H1 (cell line): ENCODE measurements at regions not wholly inside any gene's neighbourhood (a gene's known extent, or its start where the extent isn't known, plus 50 kb on each side); places are given as distances from the start of the nearest gene placed in this dataset.

ENCODE experiments used
- CTCF ChIA-PET: fragments of 300-600 bp; sonication (Branson Sonifier 250); formaldehyde crosslinking; loops from one replicate; lab custom pipeline; 2021; ENCODE audit not compliant: partially characterized antibody; lab: Charles Lee
- POLR2A ChIA-PET: fragments of 300-600 bp; sonication (Branson Sonifier 250); formaldehyde crosslinking; loops from one replicate; lab custom pipeline; 2021; ENCODE audit warnings: inconsistent platforms; ENCODE audit not compliant: partially characterized antibody; lab: Charles Lee
- DNase-seq, 2 experiments: peaks; one replicate each; pipeline versions ENCODE4 v3.0.0 to v3.0.0-alpha.2; 2010 to 2022; ENCODE audit warnings: low spot score in 2 of 2, low read depth in 1 of 2, mixed read lengths in 1 of 2
- FAIRE-seq: peaks from 2 replicates; lab custom pipeline; 2011; peaks lifted over from hg19 to GRCh38; lab: Jason Lieb, UNC
- H2AFZ ChIP-seq: 2 replicates; pipeline ENCODE4 v1.8.1; 2012; ENCODE audit warnings: low read length, inconsistent platforms
- H2AK5ac ChIP-seq: 2 replicates; pipeline ENCODE4 v1.6.1; 2013; ENCODE audit warnings: low read depth, low read length
- H2BK120ac ChIP-seq: replicated peaks from 2 replicates; pipeline ENCODE3; 2013; ENCODE audit warnings: low read depth, low read length, inconsistent platforms
- H2BK12ac ChIP-seq: 2 replicates; pipeline ENCODE4 v1.6.1; 2013; ENCODE audit warnings: low read depth, low read length
- H2BK15ac ChIP-seq: 2 replicates; pipeline ENCODE4 v1.6.1; 2013; ENCODE audit warnings: low read length
- H2BK20ac ChIP-seq: 2 replicates; pipeline ENCODE4 v1.6.1; 2013; ENCODE audit warnings: low read length
- H2BK5ac ChIP-seq: 2 replicates; pipeline ENCODE4 v1.6.1; 2013; ENCODE audit warnings: low read depth, low read length
- H3K14ac ChIP-seq: 2 replicates; pipeline ENCODE4 v1.6.1; 2013; ENCODE audit warnings: inconsistent platforms; ENCODE audit not compliant: insufficient read length
- H3K18ac ChIP-seq: 2 replicates; pipeline ENCODE4 v1.6.1; 2013; ENCODE audit warnings: low read length; ENCODE audit errors: extremely low read depth
- H3K23ac ChIP-seq: 2 replicates; pipeline ENCODE4 v1.6.1; 2013; ENCODE audit warnings: inconsistent platforms; ENCODE audit not compliant: insufficient read length
- H3K23me2 ChIP-seq: 2 replicates; pipeline ENCODE4 v1.6.1; 2013; ENCODE audit warnings: low read depth, low read length
- H3K27ac ChIP-seq: 2 replicates; pipeline ENCODE4 v1.6.1; 2011; ENCODE audit warnings: low read depth, low read length, inconsistent platforms
- H3K27me3 ChIP-seq, 4 experiments: replicated peaks in 1 of 4; 1 replicate in 1 of 4; 2 replicates in 3 of 4; pipeline versions ENCODE4 v1.6.1 to v1.8.1; 2011 to 2013; ENCODE audit warnings: low read length in 3 of 4, mild to moderate bottlenecking in 3 of 4, inconsistent platforms in 2 of 4, mixed read lengths in 2 of 4, moderate library complexity in 1 of 4; ENCODE audit not compliant: control insufficient read depth in 3 of 4, insufficient read depth in 3 of 4; ENCODE audit errors: extremely low read depth in 1 of 4
- H3K36me3 ChIP-seq, 4 experiments: 2 replicates each; pipeline versions ENCODE4 v1.6.1 to v1.8.1; 2011 to 2013; ENCODE audit warnings: mild to moderate bottlenecking in 4 of 4, low read length in 3 of 4, moderate library complexity in 2 of 4, control low read depth in 1 of 4, inconsistent platforms in 1 of 4; ENCODE audit not compliant: insufficient read depth in 4 of 4, control insufficient read depth in 2 of 4
- H3K4ac ChIP-seq: replicated peaks from 2 replicates; pipeline ENCODE3; 2013; ENCODE audit warnings: low read length, low read depth, mixed read lengths, inconsistent platforms; ENCODE audit not compliant: insufficient read length
- H3K4me1 ChIP-seq, 4 experiments: replicated peaks in 1 of 4; 1 replicate in 1 of 4; 2 replicates in 3 of 4; pipeline versions ENCODE4 v1.6.1 to v1.8.1; 2011 to 2013; ENCODE audit warnings: low read length in 3 of 4, inconsistent platforms in 2 of 4, mixed read lengths in 1 of 4; ENCODE audit not compliant: insufficient read depth in 4 of 4, control insufficient read depth in 3 of 4
- H3K4me2 ChIP-seq, 2 experiments: 2 replicates each; pipeline versions ENCODE4 v1.6.1 to v1.8.1; 2011 to 2013; ENCODE audit warnings: low read depth in 2 of 2, low read length in 2 of 2, control low read depth in 1 of 2, inconsistent platforms in 1 of 2, mild to moderate bottlenecking in 1 of 2; ENCODE audit not compliant: insufficient read depth in 1 of 2
- H3K4me3 ChIP-seq, 4 experiments: fragments of 200-600, 300-600 bp in 1 of 4; sonication (generic), shearing (Covaris generic), sonication (Bioruptor Twin) in 1 of 4; 2 replicates each; pipeline versions ENCODE4 v1.5.1 to v1.8.1; 2011 to 2016; ENCODE audit warnings: low read length in 4 of 4, low read depth in 3 of 4, control low read depth in 2 of 4, inconsistent platforms in 2 of 4, mild to moderate bottlenecking in 2 of 4, mixed read lengths in 1 of 4, moderate library complexity in 1 of 4; ENCODE audit not compliant: insufficient read depth in 2 of 4; ENCODE audit errors: extremely low read depth in 1 of 4
- H3K56ac ChIP-seq: replicated peaks from 2 replicates; pipeline ENCODE3; 2013; ENCODE audit warnings: low read depth, mild to moderate bottlenecking, mixed read lengths, low read length, inconsistent platforms; ENCODE audit not compliant: insufficient read length
- H3K79me1 ChIP-seq: 2 replicates; pipeline ENCODE4 v1.6.1; 2013; ENCODE audit warnings: low read depth, low read length, control low read depth
- H3K79me2 ChIP-seq, 2 experiments: 2 replicates each; pipeline versions ENCODE4 v1.6.1 to v1.8.1; 2012 to 2013; ENCODE audit warnings: low read length in 2 of 2, mild to moderate bottlenecking in 2 of 2, inconsistent platforms in 1 of 2; ENCODE audit not compliant: insufficient read depth in 2 of 2, control insufficient read depth in 1 of 2
- H3K9ac ChIP-seq, 4 experiments: replicated peaks in 1 of 4; 1 replicate in 1 of 4; 2 replicates in 3 of 4; pipeline versions ENCODE4 v1.6.1 to v1.8.1; 2011 to 2013; ENCODE audit warnings: low read depth in 3 of 4, low read length in 3 of 4, control low read depth in 2 of 4, mild to moderate bottlenecking in 2 of 4, moderate library complexity in 2 of 4, inconsistent platforms in 1 of 4; ENCODE audit errors: extremely low read depth in 1 of 4
- H3K9me3 ChIP-seq, 2 experiments: 2 replicates each; pipeline versions ENCODE4 v1.6.1 to v1.8.1; 2012 to 2013; ENCODE audit warnings: mild to moderate bottlenecking in 2 of 2, moderate library complexity in 2 of 2, control low read depth in 1 of 2, inconsistent platforms in 1 of 2, low read depth in 1 of 2, low read length in 1 of 2, mixed read lengths in 1 of 2; ENCODE audit not compliant: insufficient read depth in 2 of 2
- H4K20me1 ChIP-seq, 2 experiments: replicated peaks in 1 of 2; 2 replicates each; pipeline versions ENCODE3 to v1.8.1; 2011 to 2013; ENCODE audit warnings: inconsistent platforms in 2 of 2, low read length in 2 of 2, mild to moderate bottlenecking in 1 of 2; ENCODE audit not compliant: insufficient read depth in 2 of 2, control insufficient read depth in 1 of 2
- H4K5ac ChIP-seq: 2 replicates; pipeline ENCODE4 v1.6.1; 2013; ENCODE audit warnings: low read length, low read depth, mixed read lengths, inconsistent platforms; ENCODE audit not compliant: insufficient read length
- H4K8ac ChIP-seq: 2 replicates; pipeline ENCODE4 v1.8.0; 2013; ENCODE audit warnings: mild to moderate bottlenecking, moderate library complexity, low read length, inconsistent platforms; ENCODE audit not compliant: insufficient read depth; ENCODE audit errors: extremely low read depth
- H4K91ac ChIP-seq: replicated peaks from 2 replicates; pipeline ENCODE3; 2013; ENCODE audit warnings: low read length, mixed read lengths, inconsistent platforms; ENCODE audit not compliant: insufficient read length
- CHD2 ChIP-seq: IDR thresholded peaks from 2 replicates; pipeline ENCODE4 v1.6.1; 2012; ENCODE audit warnings: low read length, improper control_type of control experiment
- E2F6 ChIP-seq: IDR thresholded peaks from 2 replicates; pipeline ENCODE4 v1.6.1; 2012; ENCODE audit warnings: inconsistent platforms
- EGR1 ChIP-seq: IDR thresholded peaks from 2 replicates; pipeline ENCODE4 v1.6.1; 2011; ENCODE audit warnings: low read depth, low read length, borderline replicate concordance
- GTF2F1 ChIP-seq: IDR thresholded peaks from 2 replicates; pipeline ENCODE4 v1.6.1; 2012; ENCODE audit warnings: low read depth, low read length, improper control_type of control experiment, borderline replicate concordance
- JUND ChIP-seq: IDR thresholded peaks from 2 replicates; pipeline ENCODE4 v1.6.1; 2011; ENCODE audit warnings: mild to moderate bottlenecking, improper control_type of control experiment, low read length
- NRF1 ChIP-seq: IDR thresholded peaks from 2 replicates; pipeline ENCODE4 v1.6.1; 2011; ENCODE audit warnings: mild to moderate bottlenecking, low read depth, low read length, improper control_type of control experiment
- POLR2AphosphoS5 ChIP-seq: IDR thresholded peaks from 2 replicates; pipeline ENCODE4 v1.6.1; 2011; ENCODE audit warnings: low read depth, low read length
- RNF2 ChIP-seq: fragments of 200-900, 300-1000 bp; sonication (generic); IDR thresholded peaks from 2 replicates; pipeline ENCODE4 v1.7.1; 2016; ENCODE audit warnings: borderline replicate concordance, low read depth, mild to moderate bottlenecking, antibody characterized with exemption, low read length; ENCODE audit not compliant: poor library complexity, severe bottlenecking; ENCODE audit errors: missing control alignments
- ZNF274 ChIP-seq: IDR thresholded peaks from 2 replicates; pipeline ENCODE4 v1.7.0; 2012; ENCODE audit warnings: low read length, borderline replicate concordance; ENCODE audit errors: extremely low read depth
- WGBS, 2 experiments: shearing (Covaris generic) in 1 of 2; methylation state at CpG; one replicate each; pipeline versions ENCODE4 v1.1.6 to v1.1.7; 2013 to 2015; ENCODE audit warnings: low lambda C conversion rate in 2 of 2, mixed read lengths in 2 of 2, inconsistent platforms in 1 of 2, low coverage in 1 of 2, missing lambda C conversion rate in 1 of 2; ENCODE audit not compliant: insufficient replicate concordance in 2 of 2, insufficient coverage in 1 of 2, insufficient read length in 1 of 2; ENCODE audit errors: extremely low coverage in 1 of 2, missing lambda C conversion rate in 1 of 2; 5-methylcytosine and 5-hydroxymethylcytosine counted together

- H3K14ac ChIP-seq = no peak overlapping the region
- H3K9ac ChIP-seq = no peak overlapping the region
- H3K18ac ChIP-seq = no peak overlapping the region
- no peaks in the 10 kb centered on the region for H3K4me1 ChIP-seq
- H2BK120ac ChIP-seq = no peak overlapping the region
- H4K20me1 ChIP-seq = no peaks in the 10 kb centered on the region
- H2AK5ac ChIP-seq = no peak overlapping the region
- DNase-seq (no peak), FAIRE-seq (no peak)
- H3K36me3 ChIP-seq = no peaks in the 10 kb centered on the region
- no peaks in the 10 kb centered on the region for H3K79me2 ChIP-seq
- no peak overlapping the region for H4K91ac ChIP-seq
- no peak overlapping the region for H3K23ac ChIP-seq
- WGBS, 2 experiments = 97% methylated on average over 3 of the region's 3 CpGs; no CpG with 5 or more reads in 1 of the 2 experiments
- H2BK5ac ChIP-seq = no peak overlapping the region
- H3K56ac ChIP-seq = no peak overlapping the region
- H2BK15ac ChIP-seq = no peak overlapping the region
- no peaks in the 10 kb centered on the region for H3K23me2 ChIP-seq
- no peaks in the 10 kb centered on the region for H3K79me1 ChIP-seq
- H3K27ac ChIP-seq = no peak overlapping the region
- H2AFZ ChIP-seq = 0 out of 2 replicates have a peak overlapping the region, but pooled peaks have one; percentile 16
- no peak overlapping the region for H4K5ac ChIP-seq
- H3K4ac ChIP-seq = no peak overlapping the region
- CTCF ChIA-PET = interaction anchor here (0.5 to 0.8 kb wide), 2 partner anchors 27 to 703 kb away, joined by 3 read pairs; no protein-coding TSS in a partner anchor
- H2BK12ac ChIP-seq = no peak overlapping the region
- no peak overlapping the region for H2BK20ac ChIP-seq
- no peak overlapping the region for H3K4me2 ChIP-seq
- peaks cover 3% of the 10 kb centered on the region in 2 experiments; a peak in 1 of 4 replicates for H3K9me3 ChIP-seq
- TF ChIP-seq POLR2AphosphoS5 (no peak), GTF2F1 (no peak), JUND (no peak), ZNF274 (no peak), NRF1 (no peak), RNF2 (no peak), EGR1 (no peak), CHD2 (no peak), E2F6 (no peak)
- TF ChIP-seq, all 59 proteins: peak for 0
- H4K8ac ChIP-seq = no peak overlapping the region
- H3K27me3 ChIP-seq = no peaks in the 10 kb centered on the region
- no peak overlapping the region for H3K4me3 ChIP-seq
- POLR2A ChIA-PET = no interaction called here
These were observed 609.9 kb downstream of the DNAJB9 start for GRCh38 chr7:109179601-109180000.
